ENCODE measurements at regions not wholly inside any gene's neighbourhood (a gene's known extent, or its start where the extent isn't known, plus 50 kb on each side); places are given as distances from the start of the nearest gene placed in this dataset.

- Mint-ChIP-seq H3K9me3 (ENCODE audit: unreplicated experiment) (no peaks in the 10 kb centered on the region), H3K4me3 (ENCODE audit: unreplicated experiment) (no peak overlapping the region), H3K27me3 (ENCODE audit: unreplicated experiment) (peaks cover 7% of the 10 kb centered on the region), H3K36me3 (ENCODE audit: unreplicated experiment) (no peaks in the 10 kb centered on the region), H3K27ac (ENCODE audit: unreplicated experiment) (no peak overlapping the region), H3K4me1 (ENCODE audit: low read depth, unreplicated experiment) (peaks cover 5% of the 10 kb centered on the region)
- no peak for DNase-seq
- TF ChIP-seq, protein P1, sequence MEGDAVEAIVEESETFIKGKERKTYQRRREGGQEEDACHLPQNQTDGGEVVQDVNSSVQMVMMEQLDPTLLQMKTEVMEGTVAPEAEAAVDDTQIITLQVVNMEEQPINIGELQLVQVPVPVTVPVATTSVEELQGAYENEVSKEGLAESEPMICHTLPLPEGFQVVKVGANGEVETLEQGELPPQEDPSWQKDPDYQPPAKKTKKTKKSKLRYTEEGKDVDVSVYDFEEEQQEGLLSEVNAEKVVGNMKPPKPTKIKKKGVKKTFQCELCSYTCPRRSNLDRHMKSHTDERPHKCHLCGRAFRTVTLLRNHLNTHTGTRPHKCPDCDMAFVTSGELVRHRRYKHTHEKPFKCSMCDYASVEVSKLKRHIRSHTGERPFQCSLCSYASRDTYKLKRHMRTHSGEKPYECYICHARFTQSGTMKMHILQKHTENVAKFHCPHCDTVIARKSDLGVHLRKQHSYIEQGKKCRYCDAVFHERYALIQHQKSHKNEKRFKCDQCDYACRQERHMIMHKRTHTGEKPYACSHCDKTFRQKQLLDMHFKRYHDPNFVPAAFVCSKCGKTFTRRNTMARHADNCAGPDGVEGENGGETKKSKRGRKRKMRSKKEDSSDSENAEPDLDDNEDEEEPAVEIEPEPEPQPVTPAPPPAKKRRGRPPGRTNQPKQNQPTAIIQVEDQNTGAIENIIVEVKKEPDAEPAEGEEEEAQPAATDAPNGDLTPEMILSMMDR (IDR thresholded peaks at IDR 0.05; ENCODE audit: partially characterized antibody, unreplicated experiment), result no peak
Measured at GRCh38 chr10:83222832-83223742, 916.2 kb upstream of the GHITM start.

DNA sequence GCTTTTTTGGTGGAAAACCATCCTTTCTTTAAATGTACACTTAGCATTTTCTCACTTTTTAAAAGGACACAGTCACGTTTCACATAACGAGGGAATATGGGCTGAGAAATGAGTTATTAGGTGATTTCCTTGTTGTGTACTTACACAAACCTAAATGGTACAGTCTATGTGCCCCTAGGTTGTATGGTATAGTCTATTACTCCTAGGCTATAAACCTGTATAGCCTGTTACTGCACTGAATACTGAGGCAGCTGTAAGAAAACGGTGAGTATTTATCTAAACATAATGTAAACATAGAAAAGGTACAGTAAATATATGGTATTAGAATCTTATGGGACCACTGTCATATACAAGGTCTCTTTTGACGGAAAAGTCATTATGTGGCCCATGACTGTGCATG is 913.5 kb upstream of the GHITM start:
- Mint-ChIP-seq H3K9me3 (ENCODE audit: unreplicated experiment) (no peaks in the 10 kb centered on the region), H3K4me3 (ENCODE audit: unreplicated experiment) (no peak overlapping the region), H3K36me3 (ENCODE audit: unreplicated experiment) (no peaks in the 10 kb centered on the region), H3K27me3 (ENCODE audit: unreplicated experiment) (peaks cover 3% of the 10 kb centered on the region), H3K4me1 (ENCODE audit: low read depth, unreplicated experiment) (peaks cover 5% of the 10 kb centered on the region), H3K27ac (ENCODE audit: unreplicated experiment) (no peak overlapping the region)
- TF ChIP-seq, protein P1 (IDR thresholded peaks at IDR 0.05; ENCODE audit: partially characterized antibody, unreplicated experiment), result no peak
- DNase-seq, result no peak

- no peak overlapping the region for H3K27ac Mint-ChIP-seq (ENCODE audit: unreplicated experiment)
- no peaks in the 10 kb centered on the region for H3K4me1 Mint-ChIP-seq (ENCODE audit: low read depth, unreplicated experiment)
- no peak overlapping the region for H3K4me3 Mint-ChIP-seq (ENCODE audit: unreplicated experiment)
- DNase-seq, result no peak
- peaks cover 3% of the 10 kb centered on the region for H3K27me3 Mint-ChIP-seq (ENCODE audit: unreplicated experiment)
- no peaks in the 10 kb centered on the region for H3K36me3 Mint-ChIP-seq (ENCODE audit: unreplicated experiment)
- TF ChIP-seq, protein P1 (IDR thresholded peaks at IDR 0.05; ENCODE audit: partially characterized antibody, unreplicated experiment), result no peak
- no peaks in the 10 kb centered on the region for H3K9me3 Mint-ChIP-seq (ENCODE audit: unreplicated experiment)
Measured at GRCh38 chr10:83229991-83230390, 909.3 kb upstream of the GHITM start.

- no peak overlapping the region for H3K27ac Mint-ChIP-seq (ENCODE audit: unreplicated experiment)
- DNase-seq, result no peak
- no peaks in the 10 kb centered on the region for H3K4me1 Mint-ChIP-seq (ENCODE audit: low read depth, unreplicated experiment)
- no peaks in the 10 kb centered on the region for H3K36me3 Mint-ChIP-seq (ENCODE audit: unreplicated experiment)
- no peak overlapping the region for H3K4me3 Mint-ChIP-seq (ENCODE audit: unreplicated experiment)
- H3K27me3 Mint-ChIP-seq (ENCODE audit: unreplicated experiment), result no peaks in the 10 kb centered on the region
- H3K9me3 Mint-ChIP-seq (ENCODE audit: unreplicated experiment), result no peaks in the 10 kb centered on the region
- TF ChIP-seq, protein P1 (IDR thresholded peaks at IDR 0.05; ENCODE audit: partially characterized antibody, unreplicated experiment), result no peak
Measured at GRCh38 chr10:83233691-83234090, 905.6 kb upstream of the GHITM start.

- Mint-ChIP-seq H3K4me1 (ENCODE audit: low read depth, unreplicated experiment) (no peaks in the 10 kb centered on the region), H3K27me3 (ENCODE audit: unreplicated experiment) (no peaks in the 10 kb centered on the region), H3K27ac (ENCODE audit: unreplicated experiment) (no peak overlapping the region), H3K4me3 (ENCODE audit: unreplicated experiment) (no peak overlapping the region), H3K9me3 (ENCODE audit: unreplicated experiment) (peaks cover 3% of the 10 kb centered on the region), H3K36me3 (ENCODE audit: unreplicated experiment) (peaks cover 8% of the 10 kb centered on the region)
- no peak for DNase-seq
- TF ChIP-seq, protein P1 (IDR thresholded peaks at IDR 0.05; ENCODE audit: partially characterized antibody, unreplicated experiment), result no peak
Measured at GRCh38 chr10:83248106-83248631, 891.1 kb upstream of the GHITM start.

All from glutamatergic neuron (in vitro differentiated cells).